ENCODE measurements at regions not wholly inside any gene's neighbourhood (a gene's known extent, or its start where the extent isn't known, plus 50 kb on each side); places are given as distances from the start of the nearest gene placed in this dataset.

GRCh38 chr2:151040039-151040438 is 221.6 kb downstream of the RBM43 start:
- TF ChIP-seq CTCF (conservative IDR thresholded peaks at IDR 0.05; ENCODE audit: low read depth, low read length), result no peak
- DNase-seq (ENCODE audit: low read depth), result no peak
- H3K4me3 ChIP-seq (ENCODE audit: low read depth, low read length), result no peak overlapping the region

GRCh38 chr2:151038516-151038915 is 223.1 kb downstream of the RBM43 start:
- H3K4me3 ChIP-seq (ENCODE audit: low read depth, low read length), result no peak overlapping the region
- DNase-seq (ENCODE audit: low read depth), result no peak
- no peak for TF ChIP-seq CTCF (conservative IDR thresholded peaks at IDR 0.05; ENCODE audit: low read depth, low read length)

GRCh38 chr2:151037434-151037833 is 224.2 kb downstream of the RBM43 start:
- no peak overlapping the region for H3K4me3 ChIP-seq (ENCODE audit: low read depth, low read length)
- DNase-seq (ENCODE audit: low read depth), result no peak
- TF ChIP-seq CTCF (conservative IDR thresholded peaks at IDR 0.05; ENCODE audit: low read depth, low read length), result no peak

GRCh38 chr2:151033271-151034248 is 228.1 kb downstream of the RBM43 start:
- TF ChIP-seq CTCF (conservative IDR thresholded peaks at IDR 0.05; ENCODE audit: low read depth, low read length), result no peak
- no peak overlapping the region for H3K4me3 ChIP-seq (ENCODE audit: low read depth, low read length)
- DNase-seq (ENCODE audit: low read depth), result no peak

GRCh38 chr2:151032741-151033191 is 228.9 kb downstream of the RBM43 start:
- DNase-seq (ENCODE audit: low read depth), result peak; percentile 94
- no peak for TF ChIP-seq CTCF (conservative IDR thresholded peaks at IDR 0.05; ENCODE audit: low read depth, low read length)

GRCh38 chr2:151030663-151031230 is 230.9 kb downstream of the RBM43 start:
- peak; percentile 20 for TF ChIP-seq CTCF (conservative IDR thresholded peaks at IDR 0.05; ENCODE audit: low read depth, low read length)
- no peak for DNase-seq (ENCODE audit: low read depth)
- no peak overlapping the region for H3K4me3 ChIP-seq (ENCODE audit: low read depth, low read length)

More at GRCh38 chr2:151032741-151033191, 228.9 kb downstream of the RBM43 start:
- no peak overlapping the region for H3K4me3 ChIP-seq (ENCODE audit: low read depth, low read length)
